Keratinocyte (primary cell): ENCODE measurements at regions not wholly inside any gene's neighbourhood (a gene's known extent, or its start where the extent isn't known, plus 50 kb on each side); places are given as distances from the start of the nearest gene placed in this dataset.
"Not testable (repeated sequence)": the region's sequence is repeated elsewhere in the genome, so short reads cannot be mapped to it uniquely, and the experiment has no call there.

ENCODE experiments used
- DNase-seq: peaks from one replicate; pipeline ENCODE4 v3.0.0-alpha.2; 2011; ENCODE audit warnings: low read depth, missing footprints, low spot score
- FAIRE-seq: peaks from 2 replicates; lab custom pipeline; 2011; peaks lifted over from hg19 to GRCh38; lab: Jason Lieb, UNC
- H2AFZ ChIP-seq: 2 replicates; pipeline ENCODE4 v1.6.0; 2012; ENCODE audit warnings: low read length, control low read depth, inconsistent platforms; ENCODE audit not compliant: control insufficient read depth
- H3K27ac ChIP-seq: 2 replicates; pipeline ENCODE4 v1.5.1; 2011; ENCODE audit warnings: low read length; ENCODE audit not compliant: control insufficient read depth, insufficient read depth
- H3K27me3 ChIP-seq: 3 replicates; pipeline ENCODE4 v1.6.0; 2011; ENCODE audit warnings: low read length; ENCODE audit not compliant: control insufficient read depth, insufficient read depth; ENCODE audit errors: extremely low read depth
- H3K36me3 ChIP-seq, 2 experiments: 2 replicates in 1 of 2; 3 replicates in 1 of 2; pipeline ENCODE4 v1.5.1; 2011; ENCODE audit warnings: low read length in 2 of 2, mild to moderate bottlenecking in 1 of 2; ENCODE audit not compliant: control insufficient read depth in 2 of 2, insufficient read depth in 2 of 2; ENCODE audit errors: extremely low read depth in 1 of 2
- H3K4me1 ChIP-seq: 3 replicates; pipeline ENCODE4 v1.5.1; 2011; ENCODE audit warnings: low read length; ENCODE audit not compliant: control insufficient read depth, insufficient read depth; ENCODE audit errors: extremely low read depth
- H3K4me2 ChIP-seq: 3 replicates; pipeline ENCODE4 v1.6.0; 2011; ENCODE audit warnings: low read depth, low read length; ENCODE audit not compliant: control insufficient read depth, insufficient read depth; ENCODE audit errors: extremely low read depth
- H3K4me3 ChIP-seq, 3 experiments: fragments of 200-600 bp in 1 of 3; sonication (generic) in 1 of 3; 2 replicates in 2 of 3; 3 replicates in 1 of 3; pipeline ENCODE4 v1.5.1; 2011 to 2016; ENCODE audit warnings: low read length in 3 of 3, mild to moderate bottlenecking in 3 of 3, control low read depth in 2 of 3, inconsistent platforms in 1 of 3, low read depth in 1 of 3, mixed read lengths in 1 of 3, mixed run types in 1 of 3, moderate library complexity in 1 of 3; ENCODE audit not compliant: control insufficient read depth in 2 of 3, insufficient read depth in 2 of 3; ENCODE audit errors: extremely low read depth in 1 of 3
- H3K79me2 ChIP-seq: 2 replicates; pipeline ENCODE4 v1.6.0; 2012; ENCODE audit warnings: low read length; ENCODE audit not compliant: control insufficient read depth, insufficient read depth
- H3K9ac ChIP-seq: 3 replicates; pipeline ENCODE4 v1.6.0; 2011; ENCODE audit warnings: low read length; ENCODE audit not compliant: control insufficient read depth, insufficient read depth; ENCODE audit errors: extremely low read depth
- H3K9me1 ChIP-seq: 3 replicates; pipeline ENCODE4 v1.6.0; 2011; ENCODE audit warnings: low read length; ENCODE audit not compliant: control insufficient read depth, insufficient read depth; ENCODE audit errors: extremely low read depth
- H3K9me3 ChIP-seq: 2 replicates; pipeline ENCODE4 v1.5.1; 2012; ENCODE audit warnings: low read depth, low read length; ENCODE audit not compliant: control insufficient read depth
- H4K20me1 ChIP-seq: 3 replicates; pipeline ENCODE4 v1.6.0; 2011; ENCODE audit warnings: low read length; ENCODE audit not compliant: control insufficient read depth, insufficient read depth; ENCODE audit errors: extremely low read depth
- CTCF ChIP-seq, 3 experiments: IDR thresholded peaks in 1 of 3; conservative IDR thresholded peaks in 1 of 3; optimal IDR thresholded peaks in 1 of 3; 2 replicates in 2 of 3; 3 replicates in 1 of 3; pipeline versions ENCODE3 to v1.5.1; 2011; ENCODE audit warnings: low read length in 3 of 3, mild to moderate bottlenecking in 3 of 3, moderate library complexity in 2 of 3, control low read depth in 1 of 3, inconsistent platforms in 1 of 3; ENCODE audit not compliant: insufficient read depth in 2 of 3; ENCODE audit errors: extremely low read depth in 1 of 3
- EZH2 ChIP-seq: IDR thresholded peaks from one replicate; pipeline ENCODE4 v1.6.1; 2012; ENCODE audit warnings: inconsistent platforms, mild to moderate bottlenecking, low read length, moderate library complexity
- dilution Hi-C: fragments of 300-500 bp; cut with MboI; formaldehyde crosslinking; loops from one replicate; pipeline ENCODE4 v1.7.0; 2020; ENCODE audit warnings: low sequenced_read_pairs; ENCODE audit not compliant: extremely low pct_ligation_motif_present

GRCh38 chr6:28687309-28687981 is 161.8 kb downstream of the GPX5 start:
- H3K27me3 ChIP-seq, FAIRE-seq, dilution Hi-C loops: not testable (repeated sequence)

GRCh38 chr6:28691991-28692390 is 166.3 kb downstream of the GPX5 start:
- DNase-seq: not testable (repeated sequence)

More at GRCh38 chr6:28687309-28687981, 161.8 kb downstream of the GPX5 start:
- H3K4me3 ChIP-seq, H2AFZ ChIP-seq, H3K79me2 ChIP-seq, H3K9me3 ChIP-seq, H3K9ac ChIP-seq, H3K27ac ChIP-seq, H3K4me2 ChIP-seq, H3K9me1 ChIP-seq, H4K20me1 ChIP-seq, DNase-seq, H3K36me3 ChIP-seq: not testable (repeated sequence)
- H3K4me1 ChIP-seq: peaks cover 13% of the 10 kb centered on the region

GRCh38 chr6:28693033-28693750 is 167.5 kb downstream of the GPX5 start:
- no peaks in the 10 kb centered on the region for H3K9me1 ChIP-seq
- no peaks in the 10 kb centered on the region for H3K79me2 ChIP-seq
- no peaks in the 10 kb centered on the region for H3K9me3 ChIP-seq
- peak overlapping the region; percentile 58 for H3K4me2 ChIP-seq
- H3K27me3 ChIP-seq: peaks cover 12% of the 10 kb centered on the region
- no peak overlapping the region for H3K4me3 ChIP-seq
- H3K9ac ChIP-seq: no peak overlapping the region
- no peaks in the 10 kb centered on the region for H3K36me3 ChIP-seq
- FAIRE-seq: no peak
- H4K20me1 ChIP-seq: no peaks in the 10 kb centered on the region
- no peak overlapping the region for H3K27ac ChIP-seq
- no peak for DNase-seq
- no peak overlapping the region for H2AFZ ChIP-seq
- TF ChIP-seq EZH2 (no peak), CTCF (optimal IDR thresholded peaks at IDR 0.05 in 1 of 3, IDR thresholded peaks at IDR 0.05 in 1 of 3, conservative IDR thresholded peaks at IDR 0.05 in 1 of 3; ENCODE audit: extremely low read depth in 1 of 3, insufficient read depth in 2 of 3, low read length in 3 of 3) (no peak)
- dilution Hi-C loops: no loop called here
- peaks cover 17% of the 10 kb centered on the region for H3K4me1 ChIP-seq

More at GRCh38 chr6:28691991-28692390, 166.3 kb downstream of the GPX5 start:
- H3K4me3 ChIP-seq, H3K9me1 ChIP-seq, H3K4me2 ChIP-seq, FAIRE-seq, H2AFZ ChIP-seq, dilution Hi-C loops, H4K20me1 ChIP-seq, H3K9me3 ChIP-seq, H3K27ac ChIP-seq, H3K79me2 ChIP-seq, H3K27me3 ChIP-seq, H3K36me3 ChIP-seq, H3K9ac ChIP-seq: not testable (repeated sequence)
- H3K4me1 ChIP-seq: peaks cover 17% of the 10 kb centered on the region
